PC-9 (cell line): ENCODE measurements at regions not wholly inside any gene's neighbourhood (a gene's known extent, or its start where the extent isn't known, plus 50 kb on each side); places are given as distances from the start of the nearest gene placed in this dataset.

ENCODE experiments used
- CTCF ChIP-seq: fragments of 200-600 bp; sonication (generic); conservative IDR thresholded peaks from 2 replicates; pipeline ENCODE4 v1.6.1; 2017; ENCODE audit warnings: mixed run types, antibody characterized with exemption, mild to moderate bottlenecking, moderate library complexity
- EZH2 ChIP-seq: fragments of 200-600 bp; sonication (generic); IDR thresholded peaks from 2 replicates; pipeline ENCODE4 v1.8.0; 2017; ENCODE audit warnings: antibody characterized with exemption, low read depth

GRCh38 chr13:44273991-44274770 is 99.4 kb upstream of the SERP2 start:
- no peak for TF ChIP-seq CTCF
- TF ChIP-seq EZH2: no peak
